RWPE2 (cell line): ENCODE measurements at regions not wholly inside any gene's neighbourhood (a gene's known extent, or its start where the extent isn't known, plus 50 kb on each side); places are given as distances from the start of the nearest gene placed in this dataset.

Experiments
- ATAC-seq: fragments of 200-7000 bp; cut with Tn5 transposase; 3 replicates; pipeline ENCODE4 v1.9.1; 2021; ENCODE audit warnings: low read depth
- DNase-seq: peaks from one replicate; pipeline ENCODE4 v3.0.0-alpha.2; 2020; ENCODE audit warnings: low spot score
- H3K27ac ChIP-seq: fragments of 450-650 bp; 2 replicates; pipeline ENCODE4 v1.5.1; 2017; ENCODE audit warnings: mild to moderate bottlenecking; ENCODE audit not compliant: poor library complexity, severe bottlenecking
- H3K27me3 ChIP-seq: fragments of 250-450 bp; sonication (Bioruptor Pico); 2 replicates; pipeline ENCODE4 v1.5.1; 2021; ENCODE audit warnings: mild to moderate bottlenecking, moderate library complexity; ENCODE audit not compliant: insufficient read depth, poor library complexity, severe bottlenecking
- H3K36me3 ChIP-seq: fragments of 250-450 bp; sonication (Bioruptor Pico); 2 replicates; pipeline ENCODE4 v1.5.1; 2020; ENCODE audit warnings: low read depth, mild to moderate bottlenecking, moderate library complexity
- H3K4me1 ChIP-seq: fragments of 250-450 bp; sonication (Bioruptor Pico); 2 replicates; pipeline ENCODE4 v1.5.1; 2021; ENCODE audit warnings: mild to moderate bottlenecking, moderate library complexity; ENCODE audit not compliant: insufficient read depth, poor library complexity, severe bottlenecking
- H3K4me3 ChIP-seq: fragments of 250-450 bp; sonication (Bioruptor Pico); 2 replicates; pipeline ENCODE4 v1.5.1; 2021; ENCODE audit warnings: mild to moderate bottlenecking, moderate library complexity; ENCODE audit not compliant: severe bottlenecking
- H3K9me3 ChIP-seq: fragments of 250-450 bp; sonication (Bioruptor Pico); 2 replicates; pipeline ENCODE4 v1.5.1; 2021; ENCODE audit warnings: mild to moderate bottlenecking, moderate library complexity; ENCODE audit not compliant: severe bottlenecking
- TF ChIP-seq, protein P1 (sequence below): fragments of 450-650 bp; IDR thresholded peaks from one replicate; pipeline ENCODE4 v1.5.1; 2017; ENCODE audit warnings: mild to moderate bottlenecking, moderate library complexity; ENCODE audit not compliant: poor library complexity, severe bottlenecking

DNA sequence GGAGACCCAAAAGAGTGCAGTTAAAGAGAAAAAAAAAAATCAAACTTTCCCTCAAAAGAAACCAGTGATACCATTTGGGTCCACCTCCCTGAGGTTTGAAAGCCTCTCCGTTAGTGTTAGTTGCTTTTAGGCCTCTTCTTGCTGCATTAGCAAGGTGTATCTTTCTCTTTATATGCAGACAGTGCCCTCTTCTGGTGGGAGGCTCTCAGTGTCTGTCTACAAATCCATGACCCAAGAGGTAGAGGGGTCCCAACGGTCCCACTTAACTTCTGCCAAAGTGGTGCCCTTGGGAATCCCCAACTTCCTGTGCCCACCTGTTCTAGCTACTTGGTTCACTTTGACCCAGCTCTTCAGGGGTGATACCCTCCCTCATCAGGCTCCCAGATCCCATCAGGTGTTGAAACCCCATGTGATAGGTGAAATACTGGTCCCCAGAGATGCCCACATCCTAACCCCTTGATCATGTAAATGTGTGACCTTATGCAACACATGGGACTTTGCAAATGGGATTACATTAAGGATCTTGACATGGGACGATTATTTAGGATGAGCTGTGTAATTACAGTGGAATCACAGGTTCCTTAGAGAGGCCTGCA lies 63.7 kb upstream of the CD99 start:
- Histone ChIP-seq H3K9me3 (no peaks in the 10 kb centered on the region), H3K4me3 (no peak overlapping the region), H3K4me1 (no peaks in the 10 kb centered on the region), H3K36me3 (peaks cover 48% of the 10 kb centered on the region), H3K27ac (no peak overlapping the region), H3K27me3 (no peaks in the 10 kb centered on the region)
- no peak for DNase-seq
- peak; percentile 68 for ATAC-seq
- TF ChIP-seq, protein P1, sequence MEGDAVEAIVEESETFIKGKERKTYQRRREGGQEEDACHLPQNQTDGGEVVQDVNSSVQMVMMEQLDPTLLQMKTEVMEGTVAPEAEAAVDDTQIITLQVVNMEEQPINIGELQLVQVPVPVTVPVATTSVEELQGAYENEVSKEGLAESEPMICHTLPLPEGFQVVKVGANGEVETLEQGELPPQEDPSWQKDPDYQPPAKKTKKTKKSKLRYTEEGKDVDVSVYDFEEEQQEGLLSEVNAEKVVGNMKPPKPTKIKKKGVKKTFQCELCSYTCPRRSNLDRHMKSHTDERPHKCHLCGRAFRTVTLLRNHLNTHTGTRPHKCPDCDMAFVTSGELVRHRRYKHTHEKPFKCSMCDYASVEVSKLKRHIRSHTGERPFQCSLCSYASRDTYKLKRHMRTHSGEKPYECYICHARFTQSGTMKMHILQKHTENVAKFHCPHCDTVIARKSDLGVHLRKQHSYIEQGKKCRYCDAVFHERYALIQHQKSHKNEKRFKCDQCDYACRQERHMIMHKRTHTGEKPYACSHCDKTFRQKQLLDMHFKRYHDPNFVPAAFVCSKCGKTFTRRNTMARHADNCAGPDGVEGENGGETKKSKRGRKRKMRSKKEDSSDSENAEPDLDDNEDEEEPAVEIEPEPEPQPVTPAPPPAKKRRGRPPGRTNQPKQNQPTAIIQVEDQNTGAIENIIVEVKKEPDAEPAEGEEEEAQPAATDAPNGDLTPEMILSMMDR: peak; percentile 82

DNA sequence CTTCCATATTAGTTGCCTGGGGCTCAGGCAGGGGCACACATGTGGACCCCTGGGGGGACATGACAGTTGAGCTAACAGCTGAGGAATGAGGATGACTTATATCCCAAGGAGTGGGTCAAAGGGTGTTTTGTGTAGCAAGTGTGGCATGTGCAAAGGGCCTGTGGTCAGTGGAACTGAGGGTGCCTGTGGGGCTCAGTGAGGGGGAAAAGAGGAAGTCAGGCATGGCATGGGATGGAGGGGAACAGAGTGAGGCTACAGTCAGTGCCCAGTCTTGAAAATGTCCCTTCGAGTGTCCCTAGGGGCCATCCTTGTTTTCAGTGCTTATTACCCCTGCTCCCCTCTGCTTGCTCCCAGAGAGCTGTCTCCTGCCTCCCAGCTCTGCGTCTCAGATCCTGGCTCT lies 64.3 kb upstream of the CD99 start:
- no peaks in the 10 kb centered on the region for H3K4me1 ChIP-seq
- H3K27ac ChIP-seq: no peak overlapping the region
- DNase-seq (no peak), ATAC-seq (no peak)
- no peak overlapping the region for H3K4me3 ChIP-seq
- H3K36me3 ChIP-seq: peaks cover 50% of the 10 kb centered on the region
- H3K9me3 ChIP-seq: no peaks in the 10 kb centered on the region
- TF ChIP-seq, protein P1: no peak
- H3K27me3 ChIP-seq: no peaks in the 10 kb centered on the region

DNA sequence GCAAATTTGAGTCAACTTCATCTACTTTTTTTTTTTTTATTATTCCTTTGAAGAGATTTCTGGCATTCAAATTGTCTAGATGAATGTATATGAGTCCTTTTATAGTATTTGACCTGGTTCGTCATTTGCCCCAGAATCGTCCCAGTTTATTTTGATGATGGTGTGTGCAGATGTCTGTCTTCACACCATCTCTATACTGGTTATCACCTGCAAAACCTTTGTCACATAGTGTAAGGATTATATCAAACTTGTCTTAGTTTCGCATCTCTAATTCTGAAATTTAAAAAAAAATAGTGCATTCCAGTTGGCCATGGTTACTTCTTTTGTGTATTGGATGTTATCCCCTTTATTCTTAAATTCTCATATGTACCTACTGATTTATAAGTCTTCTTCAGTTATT lies 70.5 kb upstream of the CD99 start:
- Histone ChIP-seq H3K27me3 (no peaks in the 10 kb centered on the region), H3K4me1 (no peaks in the 10 kb centered on the region), H3K9me3 (no peaks in the 10 kb centered on the region), H3K4me3 (no peak overlapping the region), H3K36me3 (peaks cover 74% of the 10 kb centered on the region), H3K27ac (no peak overlapping the region)
- DNase-seq (no peak), ATAC-seq (no peak)
- TF ChIP-seq, protein P1: no peak

DNA sequence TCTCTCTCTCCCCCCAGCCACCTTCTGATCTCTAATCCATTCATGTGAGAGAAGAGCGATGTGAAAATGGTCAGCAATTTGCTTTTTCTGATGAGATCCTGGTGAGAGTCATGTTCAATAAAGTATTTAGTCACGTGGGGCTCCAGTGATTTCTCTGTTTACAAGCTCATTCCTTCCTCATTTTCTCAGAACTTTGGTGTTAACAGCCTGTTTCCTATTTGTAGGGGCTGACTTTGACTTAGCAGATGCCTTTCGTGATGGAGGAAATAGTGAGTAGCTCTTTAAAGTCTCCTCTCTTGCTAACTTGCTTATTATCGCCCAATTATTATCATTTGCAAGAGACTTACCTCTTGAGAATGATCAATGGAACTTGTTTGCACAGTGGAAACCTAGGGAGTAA lies 72.6 kb upstream of the CD99 start:
- Histone ChIP-seq H3K36me3 (peaks cover 82% of the 10 kb centered on the region), H3K27ac (no peak overlapping the region), H3K4me1 (no peaks in the 10 kb centered on the region), H3K9me3 (no peaks in the 10 kb centered on the region), H3K4me3 (no peak overlapping the region), H3K27me3 (no peaks in the 10 kb centered on the region)
- no peak for DNase-seq
- TF ChIP-seq, protein P1: no peak
- no peak for ATAC-seq

DNA sequence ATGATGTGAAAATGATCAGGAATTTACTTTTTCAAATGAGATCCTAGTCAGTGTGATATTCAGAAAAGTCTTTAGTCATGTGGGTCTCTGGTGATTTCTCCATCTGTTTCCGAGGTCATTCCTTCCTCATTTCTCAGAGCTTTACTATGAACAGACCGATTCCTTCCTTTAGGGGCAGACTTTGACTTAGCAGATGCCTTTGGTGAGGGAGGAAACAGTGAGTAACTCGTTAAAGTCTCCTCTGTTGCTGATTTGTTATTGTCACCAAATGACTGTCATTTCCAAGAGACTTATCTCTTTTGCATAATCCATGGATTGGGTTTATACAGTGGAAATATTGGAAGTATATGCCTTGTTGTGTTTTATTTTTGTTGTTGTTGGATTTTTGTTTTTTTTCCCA lies 76.2 kb upstream of the CD99 start:
- DNase-seq: no peak

More for the DNA sequence above, 76.2 kb upstream of the CD99 start:
- H3K9me3 ChIP-seq: no peaks in the 10 kb centered on the region
- H3K4me3 ChIP-seq: no peak overlapping the region
- peaks cover 5% of the 10 kb centered on the region for H3K4me1 ChIP-seq
- peaks cover 71% of the 10 kb centered on the region for H3K36me3 ChIP-seq
- ATAC-seq: peak; percentile 84
- H3K27me3 ChIP-seq: no peaks in the 10 kb centered on the region
- H3K27ac ChIP-seq: no peak overlapping the region
- TF ChIP-seq, protein P1: peak; percentile 51
